Transverse colon (tissue), 3 donors: ENCODE measurements at regions not wholly inside any gene's neighbourhood (a gene's known extent, or its start where the extent isn't known, plus 50 kb on each side); places are given as distances from the start of the nearest gene placed in this dataset.

Experiments used
- CTCF ChIP-seq, 5 experiments: fragments of 200-600 bp in 3 of 5; fragments of 450-650 bp in 2 of 5; sonication (generic) in 3 of 5; IDR thresholded peaks; 1 replicate in 2 of 5; 2 replicates in 3 of 5; pipeline ENCODE4 v1.5.1; 2016 to 2017; ENCODE audit warnings: antibody characterized with exemption in 5 of 5, inconsistent platforms in 3 of 5, mild to moderate bottlenecking in 2 of 5, moderate library complexity in 1 of 5
- EP300 ChIP-seq: sonication (generic); formaldehyde crosslinking; IDR thresholded peaks from one replicate; pipeline ENCODE4 v1.6.1; 2017; ENCODE audit warnings: antibody characterized with exemption, low read depth
- POLR2A ChIP-seq: fragments of 450-650 bp; IDR thresholded peaks from one replicate; pipeline ENCODE4 v1.6.1; 2016; ENCODE audit warnings: antibody characterized with exemption, mild to moderate bottlenecking, moderate library complexity

- no peak for TF ChIP-seq POLR2A
- TF ChIP-seq EP300 = no peak
- TF ChIP-seq CTCF (IDR thresholded peaks at IDR 0.05) = no peak
Measured at GRCh38 chr5:110815916-110816605, 77.3 kb downstream of the SLC25A46 start.
